Embryonic facial prominence (tissue), 1 donor: ENCODE measurements at regions not wholly inside any gene's neighbourhood (a gene's known extent, or its start where the extent isn't known, plus 50 kb on each side); places are given as distances from the start of the nearest gene placed in this dataset.
A peak's percentile ranks its signal among the peaks of the same experiment; 100 is the strongest.
"Not testable (repeated sequence)": the region's sequence is repeated elsewhere in the genome, so short reads cannot be mapped to it uniquely, and the experiment has no call there.

Experiments
- DNase-seq: peaks from one replicate; pipeline ENCODE4 v3.0.0-alpha.2; 2016; ENCODE audit errors: extremely low spot score

DNA sequence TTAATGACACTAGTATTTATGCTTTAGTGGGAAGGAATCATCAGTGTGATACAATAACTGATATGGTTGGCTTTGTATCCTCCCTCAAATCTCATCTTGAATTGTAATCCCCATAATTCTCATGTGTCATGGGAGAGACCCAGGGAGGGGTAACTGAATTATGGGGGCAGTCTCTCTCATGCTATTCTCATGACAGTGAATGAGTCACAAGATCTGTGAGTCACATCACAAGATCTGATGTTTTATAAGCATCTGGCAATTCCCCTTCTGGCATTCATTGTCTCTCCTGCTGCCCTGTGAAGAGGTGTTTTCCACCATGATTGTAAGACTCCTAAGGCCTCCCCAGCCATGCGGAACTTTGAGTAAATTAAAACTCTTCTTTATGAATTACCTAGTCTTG, 1760.3 kb downstream of the NCAM2 start:
- no peak for DNase-seq

- DNase-seq: no peak
These were observed 1764.3 kb downstream of the NCAM2 start for GRCh38 chr21:22762463-22762862.

DNA sequence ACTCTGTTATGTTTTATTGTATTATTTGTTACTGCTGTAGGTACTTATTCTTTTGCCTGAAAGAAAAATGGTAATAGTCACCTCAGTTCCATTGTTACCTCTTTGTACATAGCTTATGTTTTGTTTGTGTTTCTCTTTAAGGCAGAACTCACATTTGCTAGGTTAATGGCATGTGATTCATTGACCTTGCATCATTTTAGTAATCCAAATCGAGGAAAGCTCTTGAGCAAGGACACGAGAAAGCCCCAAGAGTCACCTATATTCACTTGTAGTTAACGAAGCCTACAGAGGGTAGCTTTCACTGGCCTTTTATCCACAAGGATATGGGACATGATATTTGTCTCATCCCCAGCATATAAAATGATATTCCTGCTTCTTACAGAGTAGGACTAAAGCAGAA, 1765.2 kb downstream of the NCAM2 start:
- DNase-seq: no peak

- DNase-seq: no peak
These were observed 1766.0 kb downstream of the NCAM2 start for GRCh38 chr21:22764222-22764621.

DNA sequence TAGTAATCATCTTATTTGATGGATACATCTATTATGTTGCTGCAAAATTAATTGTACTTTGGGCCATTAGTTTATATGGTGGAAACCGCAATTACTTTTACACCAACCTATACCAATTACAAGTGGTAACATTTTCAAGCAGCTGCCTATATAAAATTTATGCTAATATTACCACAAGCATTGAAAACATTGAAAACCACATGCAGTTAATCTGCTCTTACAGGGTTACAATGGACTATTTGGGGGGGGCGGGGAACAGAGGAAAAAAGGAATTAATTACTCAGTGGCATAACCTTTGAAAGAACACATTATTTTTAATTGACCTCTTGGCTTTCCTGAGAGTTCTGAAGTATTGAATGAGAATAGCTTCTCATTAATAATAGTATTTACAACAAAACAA, 1793.2 kb downstream of the NCAM2 start:
- no peak for DNase-seq

DNA sequence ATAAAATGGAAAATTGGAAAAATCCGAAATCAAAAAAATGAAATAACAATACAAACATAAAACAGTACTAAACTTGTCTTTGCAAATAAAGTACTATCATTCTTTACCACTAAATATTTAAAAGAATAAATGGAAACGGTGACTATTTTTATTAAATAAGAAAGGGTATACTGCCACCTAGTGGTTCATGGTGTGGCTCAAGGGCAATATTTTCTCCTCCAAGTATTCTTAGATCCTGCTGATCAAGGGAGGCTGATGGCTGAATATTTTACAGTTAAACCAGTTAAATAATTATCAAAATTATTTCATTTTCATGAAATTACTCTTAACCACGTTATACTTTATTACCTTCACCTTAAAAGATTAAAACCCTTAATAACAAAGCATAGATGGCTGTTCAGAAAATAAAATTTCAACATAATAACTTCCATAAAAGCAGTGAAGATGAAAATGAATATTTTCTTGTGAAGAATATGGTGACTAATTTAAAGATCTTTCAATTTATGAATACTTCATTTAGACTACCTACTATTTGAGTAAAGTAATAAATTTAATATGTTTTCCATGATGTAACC, 1793.9 kb downstream of the NCAM2 start:
- DNase-seq: peak; percentile 76

- no peak for DNase-seq
These were observed 1796.9 kb downstream of the NCAM2 start for GRCh38 chr21:22795091-22795490.

GRCh38 chr21:22795644-22796043, 1797.4 kb downstream of the NCAM2 start:
- DNase-seq: no peak

GRCh38 chr21:22796147-22796546, 1797.9 kb downstream of the NCAM2 start:
- DNase-seq: no peak

DNA sequence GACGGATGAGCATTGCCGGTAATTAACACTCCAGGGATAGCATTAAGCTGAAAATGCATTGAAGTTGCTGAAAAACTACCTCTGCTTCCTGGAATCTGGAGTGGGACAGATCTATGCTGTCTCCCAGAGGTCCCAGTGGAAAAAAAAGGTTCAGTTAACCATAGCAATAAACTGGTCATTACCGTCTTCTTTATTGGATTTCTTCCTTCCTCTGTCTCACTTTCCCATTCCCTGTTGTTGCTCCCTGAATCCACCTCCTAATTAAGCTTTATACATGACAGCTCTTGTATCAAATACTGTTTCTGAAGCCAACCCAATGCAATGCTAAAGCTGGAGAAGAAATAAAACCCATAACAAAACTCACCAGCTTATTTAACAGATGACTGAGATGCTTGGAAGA, 1805.9 kb downstream of the NCAM2 start:
- DNase-seq: no peak

GRCh38 chr21:22806278-22806677, 1808.1 kb downstream of the NCAM2 start:
- DNase-seq: no peak

DNA sequence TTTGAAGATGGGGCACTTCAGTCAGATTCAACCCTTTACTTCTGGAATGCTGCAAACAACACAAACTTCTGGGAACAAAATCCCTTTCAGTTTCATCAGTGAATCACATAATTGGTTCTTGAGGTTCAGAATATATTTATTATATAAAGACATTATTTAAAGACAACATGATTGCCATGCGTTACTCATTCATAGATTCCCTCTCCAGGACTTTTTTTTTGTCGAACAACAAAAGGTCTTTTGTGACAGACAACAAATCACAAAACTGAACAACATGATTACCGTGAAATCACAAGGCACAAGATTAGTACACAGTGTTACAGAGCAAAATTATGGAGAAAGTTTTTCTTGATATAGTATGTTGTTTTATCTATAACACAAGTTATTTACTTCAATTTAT, 1815.0 kb downstream of the NCAM2 start:
- DNase-seq: no peak

GRCh38 chr21:22818681-22819485, 1820.7 kb downstream of the NCAM2 start:
- not testable (repeated sequence) for DNase-seq

DNA sequence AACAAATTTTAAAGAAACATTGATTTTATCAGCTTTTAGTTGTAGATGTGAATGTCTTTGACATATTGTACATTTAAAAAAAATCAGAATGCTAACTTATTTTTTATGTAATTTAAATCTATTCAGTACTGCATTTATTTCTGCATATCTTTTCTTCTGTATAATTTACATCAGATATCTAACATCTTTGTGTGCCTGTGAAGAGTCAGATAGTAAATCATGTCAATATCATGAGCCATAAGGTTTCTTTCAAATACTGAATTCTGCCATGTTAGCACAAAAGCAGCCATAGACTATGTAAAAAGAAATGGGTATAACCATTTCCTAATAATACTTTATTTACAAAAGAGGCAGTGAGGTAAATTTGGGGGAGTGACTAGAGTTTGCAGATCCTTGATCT, 1829.2 kb downstream of the NCAM2 start:
- DNase-seq: no peak

DNA sequence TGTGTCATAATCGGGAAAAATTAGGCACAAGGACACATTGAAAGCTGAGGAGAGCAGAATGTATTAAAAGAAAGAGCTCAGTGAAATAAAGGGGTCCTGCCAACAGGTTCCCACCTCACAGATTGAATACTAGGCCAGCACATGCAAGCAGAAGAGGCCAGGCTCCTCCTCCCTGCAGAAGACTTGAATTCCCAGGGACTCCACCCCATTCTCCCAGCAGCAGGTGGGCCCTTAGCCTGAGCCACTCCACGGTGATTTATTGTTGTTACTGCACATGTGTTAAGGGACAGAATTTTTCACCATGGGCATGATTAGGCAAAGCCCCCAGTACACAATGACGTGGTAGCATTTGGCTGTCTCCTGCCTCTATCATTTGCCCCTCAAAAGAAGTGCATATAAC, 1844.7 kb downstream of the NCAM2 start:
- no peak for DNase-seq

DNA sequence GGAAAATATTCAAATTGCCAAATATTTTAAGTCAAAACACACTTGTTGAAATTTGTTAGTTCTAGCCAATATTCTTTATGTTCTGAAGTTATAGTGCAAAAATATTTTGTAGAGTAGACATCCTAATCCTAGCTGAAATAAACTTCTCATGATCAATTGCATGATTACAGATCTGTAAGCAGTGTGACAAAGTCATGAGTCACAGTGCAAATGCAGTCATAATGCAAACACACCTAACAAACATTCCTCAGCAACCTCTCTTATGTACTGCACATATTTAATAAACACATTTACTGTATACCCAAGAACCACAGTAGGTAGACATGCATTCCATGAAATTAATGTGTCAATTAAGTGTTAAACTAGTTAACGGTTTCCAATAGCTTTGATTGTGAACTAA, 1857.4 kb downstream of the NCAM2 start:
- no peak for DNase-seq

DNA sequence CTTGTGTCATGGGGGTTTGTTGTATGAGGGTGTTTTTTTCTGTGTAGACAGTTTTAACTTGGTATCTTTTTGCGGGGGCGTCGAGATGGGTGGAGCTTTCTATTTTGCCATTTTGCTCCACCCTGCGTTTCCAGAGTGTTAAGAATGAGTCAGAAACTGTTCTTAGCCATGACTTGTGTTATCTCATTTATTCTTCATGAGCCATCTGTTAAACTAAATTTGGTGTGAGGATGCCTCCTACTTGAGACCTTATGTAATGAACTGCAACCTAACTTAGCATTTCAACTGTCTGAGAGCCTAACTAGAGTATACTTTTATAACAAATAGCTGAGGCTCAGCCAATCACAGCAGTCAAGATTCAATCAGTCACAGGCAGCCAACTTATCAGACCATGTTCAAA, 1873.5 kb downstream of the NCAM2 start:
- DNase-seq: no peak

- DNase-seq: no peak
These were observed 1882.4 kb downstream of the NCAM2 start for GRCh38 chr21:22880573-22880972.

DNA sequence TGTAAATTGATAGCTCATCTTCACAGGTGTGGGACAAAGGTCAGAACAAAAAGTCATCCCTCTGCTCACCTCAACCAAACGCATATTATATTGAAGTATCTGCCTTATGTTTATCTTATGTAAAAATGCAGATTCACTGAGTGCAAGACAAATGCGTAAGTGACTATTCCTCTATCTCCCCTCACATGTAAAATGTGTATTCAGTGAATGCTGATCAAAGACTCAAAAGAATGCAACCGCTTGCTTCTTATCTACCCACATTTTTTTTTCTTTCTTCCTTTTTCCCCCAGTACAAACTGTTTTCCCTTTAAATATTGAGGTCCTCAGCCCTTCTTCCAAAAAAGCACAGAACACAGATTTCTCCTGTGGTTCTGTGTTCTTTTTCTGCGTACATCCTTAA, 1882.9 kb downstream of the NCAM2 start:
- no peak for DNase-seq

DNA sequence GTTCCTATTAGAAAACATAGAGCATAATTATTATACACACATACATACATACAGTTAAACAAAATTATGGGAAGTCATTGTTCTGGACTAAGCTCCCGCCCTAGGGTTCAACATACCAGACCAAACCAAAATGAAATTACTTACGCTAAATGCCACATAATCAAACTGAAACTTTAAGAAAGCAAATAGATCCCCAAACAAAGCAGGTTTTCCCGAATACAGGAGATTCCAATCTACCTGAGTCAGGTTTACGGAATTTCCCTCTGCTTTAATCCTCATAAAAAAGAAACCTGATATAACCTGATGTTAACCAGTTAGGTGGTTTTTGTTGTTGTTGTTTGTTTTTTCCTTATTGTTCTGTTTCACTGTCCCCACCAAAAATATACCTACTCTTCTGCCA, 1886.9 kb downstream of the NCAM2 start:
- no peak for DNase-seq

GRCh38 chr21:22885614-22886013, 1887.4 kb downstream of the NCAM2 start:
- no peak for DNase-seq

- DNase-seq: no peak
These were observed 1891.2 kb downstream of the NCAM2 start for GRCh38 chr21:22889445-22889844.

DNA sequence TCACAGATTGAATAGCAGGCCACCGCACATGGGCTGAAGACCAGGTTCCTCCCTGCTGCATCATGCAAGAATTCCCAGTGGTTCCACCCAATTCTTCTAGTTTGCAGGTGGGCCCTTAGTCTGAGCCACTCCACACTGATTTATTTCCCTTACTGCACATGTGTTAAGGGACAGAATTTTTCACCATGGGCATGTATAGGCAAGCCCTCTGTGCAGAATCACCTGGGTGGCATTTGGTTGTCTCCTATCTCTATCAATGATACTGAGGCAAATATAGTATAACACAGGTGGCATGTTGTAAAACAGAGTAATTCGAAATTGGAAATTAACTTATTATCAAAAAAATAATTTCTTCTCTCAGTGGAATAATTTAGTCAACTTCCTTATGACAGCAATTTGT, 1892.4 kb downstream of the NCAM2 start:
- DNase-seq: no peak

GRCh38 chr21:22892028-22892427, 1893.8 kb downstream of the NCAM2 start:
- DNase-seq: no peak
